Neural cell (in vitro differentiated cells): ENCODE measurements at regions not wholly inside any gene's neighbourhood (a gene's known extent, or its start where the extent isn't known, plus 50 kb on each side); places are given as distances from the start of the nearest gene placed in this dataset.

Experiments used
- H2AFZ ChIP-seq: fragments of 200-600, 300-800 bp; sonication (generic), shearing (Covaris generic); 2 replicates; pipeline ENCODE4 v1.6.0; 2014; ENCODE audit warnings: low read depth, mild to moderate bottlenecking, antibody characterized with exemption, low read length, moderate library complexity
- H3F3A ChIP-seq: fragments of 200-600 bp; shearing (Covaris generic); 2 replicates; pipeline ENCODE4 v1.6.1; 2016; ENCODE audit warnings: mild to moderate bottlenecking, moderate library complexity, mixed read lengths, antibody characterized with exemption, low read length; ENCODE audit not compliant: insufficient read depth, poor library complexity, severe bottlenecking
- H3K27ac ChIP-seq: fragments of 200-600, 300-800 bp; sonication (generic), shearing (Covaris generic); 2 replicates; pipeline ENCODE4 v1.5.1; 2014; ENCODE audit warnings: mild to moderate bottlenecking, low read length, moderate library complexity
- H3K27me3 ChIP-seq: fragments of 300-800, 200-600 bp; sonication (generic), shearing (Covaris generic); 2 replicates; pipeline ENCODE4 v1.6.0; 2014; ENCODE audit warnings: mild to moderate bottlenecking, low read depth, low read length, moderate library complexity; ENCODE audit not compliant: insufficient read depth
- H3K36me3 ChIP-seq: fragments of 300-800, 200-600 bp; sonication (generic), shearing (Covaris generic); 2 replicates; pipeline ENCODE4 v1.5.1; 2014; ENCODE audit warnings: mild to moderate bottlenecking, antibody characterized with exemption, low read length, moderate library complexity; ENCODE audit not compliant: insufficient read depth
- H3K4me2 ChIP-seq: fragments of 300-800, 200-600 bp; sonication (generic), shearing (Covaris generic); 2 replicates; pipeline ENCODE4 v1.6.0; 2014; ENCODE audit warnings: mild to moderate bottlenecking, low read length
- H3K4me3 ChIP-seq: fragments of 300-800, 200-600 bp; sonication (generic), shearing (Covaris generic); 2 replicates; pipeline ENCODE4 v1.5.1; 2014; ENCODE audit warnings: mild to moderate bottlenecking, low read length, moderate library complexity
- H3K79me2 ChIP-seq: fragments of 200-600 bp; shearing (Covaris generic); replicated peaks from 2 replicates; pipeline ENCODE4 v1.6.0; 2014; ENCODE audit warnings: mild to moderate bottlenecking, low read length, moderate library complexity; ENCODE audit not compliant: insufficient read depth
- H3K9ac ChIP-seq: fragments of 300-800, 200-600 bp; sonication (generic), shearing (Covaris generic); 2 replicates; pipeline ENCODE4 v1.6.1; 2016; ENCODE audit warnings: mild to moderate bottlenecking, low read length, mixed read lengths
- H3K9me2 ChIP-seq: fragments of 200-600 bp; shearing (Covaris generic); 2 replicates; pipeline ENCODE4 v1.6.1; 2016; ENCODE audit warnings: mild to moderate bottlenecking, low read length, mixed read lengths; ENCODE audit not compliant: insufficient read depth
- H3K9me3 ChIP-seq: fragments of 200-600, 300-800 bp; sonication (generic), shearing (Covaris generic); 2 replicates; pipeline ENCODE4 v1.6.1; 2016; ENCODE audit warnings: mild to moderate bottlenecking, mixed run types, low read length, moderate library complexity, mixed read lengths
- H4K20me1 ChIP-seq: fragments of 200-600 bp; shearing (Covaris generic); 2 replicates; pipeline ENCODE4 v1.6.1; 2016; ENCODE audit warnings: mild to moderate bottlenecking, mixed run types; ENCODE audit not compliant: insufficient read depth
- CTCF ChIP-seq: fragments of 450-650 bp; IDR thresholded peaks from 2 replicates; pipeline ENCODE4 v1.5.1; 2014; ENCODE audit warnings: antibody characterized with exemption, mild to moderate bottlenecking, moderate library complexity; ENCODE audit not compliant: poor library complexity, severe bottlenecking
- EP300 ChIP-seq: fragments of 450-650 bp; conservative IDR thresholded peaks from 2 replicates; pipeline ENCODE4 v1.6.1; 2014; ENCODE audit warnings: antibody characterized with exemption, mild to moderate bottlenecking, moderate library complexity; ENCODE audit not compliant: poor library complexity, severe bottlenecking
- EZH2 ChIP-seq: fragments of 200-600, 300-800 bp; shearing (Covaris generic), sonication (generic); IDR thresholded peaks from 2 replicates; pipeline ENCODE4 v1.6.1; 2014; ENCODE audit warnings: antibody characterized with exemption, low read length, borderline replicate concordance, mild to moderate bottlenecking; ENCODE audit not compliant: insufficient read depth, poor library complexity, severe bottlenecking
- MXI1 ChIP-seq: fragments of 450-650 bp; conservative IDR thresholded peaks from 2 replicates; pipeline ENCODE4 v1.6.1; 2014; ENCODE audit warnings: antibody characterized with exemption, mild to moderate bottlenecking; ENCODE audit not compliant: poor library complexity, severe bottlenecking
- POLR2AphosphoS5 ChIP-seq: IDR thresholded peaks from 2 replicates; pipeline ENCODE4 v1.6.1; 2012
- RAD21 ChIP-seq: fragments of 450-650 bp; conservative IDR thresholded peaks from 2 replicates; pipeline ENCODE4 v1.6.1; 2014; ENCODE audit warnings: antibody characterized with exemption, mild to moderate bottlenecking, moderate library complexity
- REST ChIP-seq: IDR thresholded peaks from 2 replicates; pipeline ENCODE4 v1.6.1; 2012; ENCODE audit warnings: borderline replicate concordance

GRCh38 chr9:117616431-117616831, 87.8 kb upstream of the TLR4 start:
- no peaks in the 10 kb centered on the region for H3K9me3 ChIP-seq
- H3K27ac ChIP-seq = peak overlapping the region; percentile 18
- no peaks in the 10 kb centered on the region for H3K79me2 ChIP-seq
- no peak overlapping the region for H2AFZ ChIP-seq
- H3K9ac ChIP-seq = no peak overlapping the region
- H3K36me3 ChIP-seq = no peaks in the 10 kb centered on the region
- no peak for TF ChIP-seq CTCF
- TF ChIP-seq MXI1 = no peak
- no peak for TF ChIP-seq REST
- peak; percentile 43 for TF ChIP-seq EP300
- TF ChIP-seq RAD21 = peak; percentile 16
- H3K4me2 ChIP-seq = no peak overlapping the region
- no peaks in the 10 kb centered on the region for H3F3A ChIP-seq
- H3K27me3 ChIP-seq = no peaks in the 10 kb centered on the region
- peak overlapping the region; percentile 11 for H3K4me3 ChIP-seq
- H4K20me1 ChIP-seq = no peaks in the 10 kb centered on the region
- H3K9me2 ChIP-seq = no peaks in the 10 kb centered on the region

GRCh38 chr9:117612317-117612716, 91.9 kb upstream of the TLR4 start:
- Histone ChIP-seq H3F3A (no peaks in the 10 kb centered on the region), H3K9ac (no peak overlapping the region), H3K27me3 (no peaks in the 10 kb centered on the region), H3K36me3 (no peaks in the 10 kb centered on the region), H2AFZ (no peak overlapping the region), H3K9me3 (no peaks in the 10 kb centered on the region), H3K79me2 (no peaks in the 10 kb centered on the region), H3K4me3 (no peak overlapping the region), H3K9me2 (no peaks in the 10 kb centered on the region), H3K27ac (no peak overlapping the region), H4K20me1 (no peaks in the 10 kb centered on the region), H3K4me2 (no peak overlapping the region)
- TF ChIP-seq REST = no peak
- no peak for TF ChIP-seq EZH2
- TF ChIP-seq POLR2AphosphoS5 = peak; percentile 32
- TF ChIP-seq MXI1 = no peak
